ENCODE measurements at regions not wholly inside any gene's neighbourhood (a gene's known extent, or its start where the extent isn't known, plus 50 kb on each side); places are given as distances from the start of the nearest gene placed in this dataset.

GRCh38 chr2:173419506-173419905 lies 64.8 kb downstream of the CDCA7 start:
- DNase-seq (ENCODE audit: low spot score) (no peak), FAIRE-seq (no peak), ATAC-seq (no peak)
- no peak overlapping the region for H3K9ac ChIP-seq (ENCODE audit: insufficient read depth, low read depth, low read length)
- WGBS (ENCODE audit: low lambda C conversion rate) = 4% methylated on average over 4 of the region's 4 CpGs
- no peak overlapping the region for H3K4me2 ChIP-seq (ENCODE audit: low read depth, low read length)
- no peak overlapping the region for H3K4me3 ChIP-seq (replicated peaks in 1 of 3; ENCODE audit: insufficient read depth in 1 of 3, low read depth in 2 of 3, low read length in 3 of 3)
- no peak overlapping the region for H2AFZ ChIP-seq (ENCODE audit: low read length)
- POLR2A ChIA-PET = no interaction called here
- H3K27ac ChIP-seq (ENCODE audit: extremely low read length, insufficient read depth, low read length) = no peak overlapping the region
- intact Hi-C loops (cut with micrococcal nuclease; ENCODE audit: unreplicated experiment) = no loop called here
- no peak for TF ChIP-seq SOX6 (IDR thresholded peaks at IDR 0.05)
- TF ChIP-seq SOX6 (CRISPR knock-in tag; IDR thresholded peaks at IDR 0.05) = no peak
- no peak for TF ChIP-seq MIXL1 (CRISPR knock-in tag; IDR thresholded peaks at IDR 0.05)
- no peak for TF ChIP-seq PAWR (CRISPR knock-in tag; IDR thresholded peaks at IDR 0.05; ENCODE audit: borderline replicate concordance)
- no peak for TF ChIP-seq ZNF280B (CRISPR knock-in tag; IDR thresholded peaks at IDR 0.05; ENCODE audit: borderline replicate concordance)
- TF ChIP-seq NFRKB (IDR thresholded peaks at IDR 0.05) = no peak
- no peak for TF ChIP-seq RFX5 (IDR thresholded peaks at IDR 0.05; ENCODE audit: low read depth, low read length)
- no peak for TF ChIP-seq ZNF431 (CRISPR knock-in tag; IDR thresholded peaks at IDR 0.05; ENCODE audit: borderline replicate concordance, low read depth)
- no peak for TF ChIP-seq SMC3 (IDR thresholded peaks at IDR 0.05; ENCODE audit: low read length)
- no TSS peak for BruUV-seq (replicated peaks)
- no peaks in the 10 kb centered on the region for H3K9me3 ChIP-seq (ENCODE audit: low read length)
- in situ Hi-C loops (cut with HindIII; ENCODE audit: extremely low pct_ligation_motif_present, low pct_unique_long_range_greater_than_20kb) = loop anchor here (25.0 kb wide), 1 partner anchor 593 kb away; no protein-coding TSS in a partner anchor
- H3K79me2 ChIP-seq (ENCODE audit: insufficient read depth, low read length) = no peaks in the 10 kb centered on the region
- no peaks in the 10 kb centered on the region for H3K4me1 ChIP-seq (ENCODE audit: insufficient read depth, low read length)
- no peaks in the 10 kb centered on the region for H3K36me3 ChIP-seq (replicated peaks in 1 of 2; ENCODE audit: control insufficient read depth in 1 of 2, insufficient read depth in 2 of 2, low read length in 2 of 2)
- H4K20me1 ChIP-seq (ENCODE audit: insufficient read depth, low read length) = no peaks in the 10 kb centered on the region
- CTCF ChIA-PET (ENCODE audit: low intra/inter-chr PET ratio, low total read pairs) = no interaction called here
- peaks cover 0 to 23% of the 10 kb centered on the region in 2 experiments; a peak in 2 of 5 replicates for H3K27me3 ChIP-seq (ENCODE audit: control insufficient read depth in 1 of 2, insufficient read depth in 2 of 2, low read length in 2 of 2)

GRCh38 chr2:173424886-173425285 lies 70.2 kb downstream of the CDCA7 start:
- ATAC-seq (no peak), DNase-seq (ENCODE audit: low spot score) (no peak), FAIRE-seq (no peak)
- BruUV-seq (replicated peaks) = no TSS peak
- POLR2A ChIA-PET = no interaction called here
- Histone ChIP-seq H3K27me3 (ENCODE audit: control insufficient read depth in 1 of 2, insufficient read depth in 2 of 2, low read length in 2 of 2) (peaks cover 0 to 29% of the 10 kb centered on the region in 2 experiments; a peak in 2 of 5 replicates), H3K79me2 (ENCODE audit: insufficient read depth, low read length) (no peaks in the 10 kb centered on the region), H3K4me1 (ENCODE audit: insufficient read depth, low read length) (no peaks in the 10 kb centered on the region), H3K9ac (ENCODE audit: insufficient read depth, low read depth, low read length) (no peak overlapping the region), H4K20me1 (ENCODE audit: insufficient read depth, low read length) (no peaks in the 10 kb centered on the region), H3K36me3 (replicated peaks in 1 of 2; ENCODE audit: control insufficient read depth in 1 of 2, insufficient read depth in 2 of 2, low read length in 2 of 2) (no peaks in the 10 kb centered on the region), H2AFZ (ENCODE audit: low read length) (no peak overlapping the region), H3K9me3 (ENCODE audit: low read length) (no peaks in the 10 kb centered on the region), H3K4me3 (replicated peaks in 1 of 3; ENCODE audit: insufficient read depth in 1 of 3, low read depth in 2 of 3, low read length in 3 of 3) (no peak overlapping the region), H3K4me2 (ENCODE audit: low read depth, low read length) (no peak overlapping the region), H3K27ac (ENCODE audit: extremely low read length, insufficient read depth, low read length) (no peak overlapping the region)
- CTCF ChIA-PET (ENCODE audit: low intra/inter-chr PET ratio, low total read pairs) = no interaction called here
- 2% methylated on average over 2 of the region's 2 CpGs for WGBS (ENCODE audit: low lambda C conversion rate)
- in situ Hi-C loops (cut with HindIII; ENCODE audit: extremely low pct_ligation_motif_present, low pct_unique_long_range_greater_than_20kb) (loop anchor here (25.0 kb wide), 1 partner anchor 587 kb away; no protein-coding TSS in a partner anchor), intact Hi-C loops (cut with micrococcal nuclease; ENCODE audit: unreplicated experiment) (no loop called here)
- no peak for TF ChIP-seq JUN (CRISPR knock-in tag; IDR thresholded peaks at IDR 0.05)
- no peak for TF ChIP-seq ZNF543 (CRISPR knock-in tag; IDR thresholded peaks at IDR 0.05)
- TF ChIP-seq ZNF557 (CRISPR knock-in tag; IDR thresholded peaks at IDR 0.05) = no peak
- TF ChIP-seq ZSCAN5A (CRISPR knock-in tag; IDR thresholded peaks at IDR 0.05; ENCODE audit: borderline replicate concordance) = no peak
- no peak for TF ChIP-seq NCOR1 (IDR thresholded peaks at IDR 0.05; ENCODE audit: borderline replicate concordance, low read length)
- no peak for TF ChIP-seq DBP (CRISPR knock-in tag; IDR thresholded peaks at IDR 0.05; ENCODE audit: not compliant biosample characterization)

Measured in HepG2 (cell line).